ENCODE measurements at regions not wholly inside any gene's neighbourhood (a gene's known extent, or its start where the extent isn't known, plus 50 kb on each side); places are given as distances from the start of the nearest gene placed in this dataset.

GRCh38 chrX:125012585-125012984 is 307.1 kb upstream of the TEX13C start:
- no peak for DNase-seq

GRCh38 chrX:125029131-125029530 is 290.5 kb upstream of the TEX13C start:
- no peak for DNase-seq
